C4-2B (cell line): ENCODE measurements at regions not wholly inside any gene's neighbourhood (a gene's known extent, or its start where the extent isn't known, plus 50 kb on each side); places are given as distances from the start of the nearest gene placed in this dataset.

Experiments
- ZFX ChIP-seq: fragments of 450-650 bp; IDR thresholded peaks from 2 replicates; pipeline ENCODE4 v1.6.1; 2017
- TF ChIP-seq, protein P1 (sequence below): fragments of 450-650 bp; conservative IDR thresholded peaks from 2 replicates; pipeline ENCODE4 v1.5.1; 2017; ENCODE audit warnings: mild to moderate bottlenecking

DNA sequence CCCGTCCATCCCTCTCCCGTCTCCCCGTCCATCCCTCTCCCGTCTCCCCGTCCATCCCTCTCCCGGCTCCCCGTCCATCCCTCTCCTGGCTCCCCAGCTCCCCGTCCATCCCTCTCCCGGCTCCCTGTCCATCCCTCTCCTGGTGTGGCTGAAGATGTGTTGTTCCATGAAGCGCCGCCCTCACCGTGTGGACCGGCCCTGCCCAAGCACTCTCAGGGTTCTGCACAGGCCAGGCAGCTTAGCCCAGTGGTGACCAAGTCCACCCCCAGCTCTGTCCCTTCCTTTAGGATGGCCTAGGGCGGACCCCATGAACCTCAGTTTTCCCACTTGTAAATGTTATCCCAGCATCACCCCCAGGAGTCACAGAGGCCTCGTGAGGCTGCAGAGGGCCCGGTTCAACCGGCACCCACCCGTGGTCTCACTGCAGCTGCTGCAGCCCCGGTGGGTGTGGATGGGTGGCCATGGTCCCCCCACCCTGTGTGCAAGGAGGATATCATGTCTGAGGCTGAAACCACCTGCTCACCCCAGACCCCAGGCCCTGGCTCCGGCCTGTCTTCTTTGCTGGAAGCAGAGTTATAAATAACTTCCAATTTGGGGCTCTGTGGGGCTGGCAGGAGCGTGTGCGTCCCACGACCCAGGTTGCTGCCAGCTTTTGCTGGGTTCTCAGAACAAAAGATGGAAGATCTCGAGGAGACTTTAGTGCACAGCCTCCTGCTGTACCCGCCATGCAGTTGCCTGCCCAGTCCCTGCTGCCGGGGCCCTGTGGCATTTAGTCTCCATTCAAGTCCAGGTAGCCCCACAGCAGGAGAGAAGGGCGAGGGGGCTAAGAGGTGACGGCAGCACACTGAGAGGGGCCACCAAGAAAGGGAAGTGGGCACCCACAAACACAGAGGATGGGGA lies 1147.8 kb downstream of the BRD1 start:
- TF ChIP-seq ZFX: no peak
- TF ChIP-seq, protein P1, sequence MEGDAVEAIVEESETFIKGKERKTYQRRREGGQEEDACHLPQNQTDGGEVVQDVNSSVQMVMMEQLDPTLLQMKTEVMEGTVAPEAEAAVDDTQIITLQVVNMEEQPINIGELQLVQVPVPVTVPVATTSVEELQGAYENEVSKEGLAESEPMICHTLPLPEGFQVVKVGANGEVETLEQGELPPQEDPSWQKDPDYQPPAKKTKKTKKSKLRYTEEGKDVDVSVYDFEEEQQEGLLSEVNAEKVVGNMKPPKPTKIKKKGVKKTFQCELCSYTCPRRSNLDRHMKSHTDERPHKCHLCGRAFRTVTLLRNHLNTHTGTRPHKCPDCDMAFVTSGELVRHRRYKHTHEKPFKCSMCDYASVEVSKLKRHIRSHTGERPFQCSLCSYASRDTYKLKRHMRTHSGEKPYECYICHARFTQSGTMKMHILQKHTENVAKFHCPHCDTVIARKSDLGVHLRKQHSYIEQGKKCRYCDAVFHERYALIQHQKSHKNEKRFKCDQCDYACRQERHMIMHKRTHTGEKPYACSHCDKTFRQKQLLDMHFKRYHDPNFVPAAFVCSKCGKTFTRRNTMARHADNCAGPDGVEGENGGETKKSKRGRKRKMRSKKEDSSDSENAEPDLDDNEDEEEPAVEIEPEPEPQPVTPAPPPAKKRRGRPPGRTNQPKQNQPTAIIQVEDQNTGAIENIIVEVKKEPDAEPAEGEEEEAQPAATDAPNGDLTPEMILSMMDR: no peak
